Uterus (tissue), 3 donors: ENCODE measurements at regions not wholly inside any gene's neighbourhood (a gene's known extent, or its start where the extent isn't known, plus 50 kb on each side); places are given as distances from the start of the nearest gene placed in this dataset.

Experiments used
- DNase-seq, 2 donors: peaks; one replicate each; pipeline ENCODE4 v3.0.0-alpha.2; 2019 to 2020
- H3K27ac ChIP-seq, 2 donors: fragments of 200-600 bp; sonication (generic); 1 replicate in 1 of 2; 2 replicates in 1 of 2; pipeline ENCODE4 v1.5.1; 2016 to 2018
- H3K27me3 ChIP-seq, 2 donors: fragments of 200-600 bp; sonication (generic); one replicate each; pipeline ENCODE4 v1.5.1; 2018 to 2019; ENCODE audit warnings: control low read depth in 1 of 2
- H3K36me3 ChIP-seq, 2 donors: fragments of 200-600 bp; sonication (generic); one replicate each; pipeline ENCODE4 v1.5.1; 2019; ENCODE audit warnings: control low read depth in 1 of 2
- H3K4me1 ChIP-seq, 2 donors: fragments of 200-600 bp; sonication (generic); one replicate each; pipeline ENCODE4 v1.5.1; 2018 to 2019; ENCODE audit warnings: control low read depth in 1 of 2
- H3K4me3 ChIP-seq, 2 donors: fragments of 200-600 bp; sonication (generic); 1 replicate in 1 of 2; 2 replicates in 1 of 2; pipeline ENCODE4 v1.5.1; 2018 to 2019; ENCODE audit warnings: mild to moderate bottlenecking in 1 of 2
- H3K9me3 ChIP-seq, 2 donors: fragments of 200-600 bp; sonication (generic); one replicate each; pipeline ENCODE4 v1.5.1; 2019; ENCODE audit warnings: control low read depth in 1 of 2
- CTCF ChIP-seq, 4 experiments: fragments of 200-600 bp in 2 of 4; fragments of 450-650 bp in 2 of 4; sonication (generic) in 2 of 4; IDR thresholded peaks; one replicate each; pipeline ENCODE4 v1.5.1; 2016 to 2019; ENCODE audit warnings: antibody characterized with exemption in 4 of 4, mild to moderate bottlenecking in 2 of 4, moderate library complexity in 1 of 4
- POLR2A ChIP-seq, 2 donors: fragments of 450-650 bp; IDR thresholded peaks; one replicate each; pipeline ENCODE4 v1.6.1; 2016; ENCODE audit warnings: antibody characterized with exemption in 2 of 2, mild to moderate bottlenecking in 1 of 2, moderate library complexity in 1 of 2
- intact Hi-C: fragments of 100-400 bp; cut with DNase I; formaldehyde crosslinking; loops from one replicate; pipeline ENCODE4 v1.15.1; 2023; ENCODE audit warnings: low total_unique reads
- donor health status: DM: yes; HTN: yes; CAD: no.

- intact Hi-C loops = no loop called here
- no peaks in the 10 kb centered on the region for H3K36me3 ChIP-seq
- no peaks in the 10 kb centered on the region for H3K9me3 ChIP-seq
- H3K27me3 ChIP-seq = no peaks in the 10 kb centered on the region
- no peak for DNase-seq
- H3K27ac ChIP-seq = no peak overlapping the region
- no peak for TF ChIP-seq CTCF (IDR thresholded peaks at IDR 0.05)
- no peak for TF ChIP-seq POLR2A (IDR thresholded peaks at IDR 0.05)
- no peaks in the 10 kb centered on the region for H3K4me1 ChIP-seq
- no peak overlapping the region for H3K4me3 ChIP-seq
Measured at GRCh38 chr2:82665691-82666090, 1793.4 kb downstream of the SUCLG1 start.

- no peaks in the 10 kb centered on the region for H3K9me3 ChIP-seq
- no peak for DNase-seq
- H3K4me3 ChIP-seq = no peak overlapping the region
- no peak for TF ChIP-seq CTCF (IDR thresholded peaks at IDR 0.05)
- no peak for TF ChIP-seq POLR2A (IDR thresholded peaks at IDR 0.05)
- H3K36me3 ChIP-seq = no peaks in the 10 kb centered on the region
- no peak overlapping the region for H3K27ac ChIP-seq
- H3K27me3 ChIP-seq = no peaks in the 10 kb centered on the region
- intact Hi-C loops = no loop called here
- no peaks in the 10 kb centered on the region for H3K4me1 ChIP-seq
Measured at GRCh38 chr2:82657106-82657505, 1802.0 kb downstream of the SUCLG1 start.

GRCh38 chr2:82656420-82656819 is 1802.7 kb downstream of the SUCLG1 start:
- H3K27ac ChIP-seq = no peak overlapping the region
- no peak for TF ChIP-seq POLR2A (IDR thresholded peaks at IDR 0.05)
- no peak for TF ChIP-seq CTCF (IDR thresholded peaks at IDR 0.05)
- intact Hi-C loops = no loop called here
- no peak for DNase-seq
- H3K27me3 ChIP-seq = no peaks in the 10 kb centered on the region
- no peaks in the 10 kb centered on the region for H3K9me3 ChIP-seq
- no peaks in the 10 kb centered on the region for H3K36me3 ChIP-seq
- no peak overlapping the region for H3K4me3 ChIP-seq
- no peaks in the 10 kb centered on the region for H3K4me1 ChIP-seq

- Histone ChIP-seq H3K9me3 (no peaks in the 10 kb centered on the region), H3K4me3 (no peak overlapping the region), H3K36me3 (no peaks in the 10 kb centered on the region), H3K27ac (no peak overlapping the region), H3K4me1 (no peaks in the 10 kb centered on the region), H3K27me3 (no peaks in the 10 kb centered on the region)
- DNase-seq = no peak
- TF ChIP-seq CTCF (IDR thresholded peaks at IDR 0.05) (no peak), POLR2A (IDR thresholded peaks at IDR 0.05) (no peak)
- intact Hi-C loops = no loop called here
Measured at GRCh38 chr2:82652117-82652516, 1807.0 kb downstream of the SUCLG1 start.

GRCh38 chr2:82650038-82650437 is 1809.0 kb downstream of the SUCLG1 start:
- H3K4me3 ChIP-seq = no peak overlapping the region
- no peaks in the 10 kb centered on the region for H3K4me1 ChIP-seq
- TF ChIP-seq POLR2A (IDR thresholded peaks at IDR 0.05) = no peak
- TF ChIP-seq CTCF (IDR thresholded peaks at IDR 0.05) = no peak
- no peaks in the 10 kb centered on the region for H3K9me3 ChIP-seq
- H3K27me3 ChIP-seq = no peaks in the 10 kb centered on the region
- DNase-seq = no peak
- intact Hi-C loops = no loop called here
- no peaks in the 10 kb centered on the region for H3K36me3 ChIP-seq
- no peak overlapping the region for H3K27ac ChIP-seq
